ENCODE measurements at regions not wholly inside any gene's neighbourhood (a gene's known extent, or its start where the extent isn't known, plus 50 kb on each side); places are given as distances from the start of the nearest gene placed in this dataset.

DNA sequence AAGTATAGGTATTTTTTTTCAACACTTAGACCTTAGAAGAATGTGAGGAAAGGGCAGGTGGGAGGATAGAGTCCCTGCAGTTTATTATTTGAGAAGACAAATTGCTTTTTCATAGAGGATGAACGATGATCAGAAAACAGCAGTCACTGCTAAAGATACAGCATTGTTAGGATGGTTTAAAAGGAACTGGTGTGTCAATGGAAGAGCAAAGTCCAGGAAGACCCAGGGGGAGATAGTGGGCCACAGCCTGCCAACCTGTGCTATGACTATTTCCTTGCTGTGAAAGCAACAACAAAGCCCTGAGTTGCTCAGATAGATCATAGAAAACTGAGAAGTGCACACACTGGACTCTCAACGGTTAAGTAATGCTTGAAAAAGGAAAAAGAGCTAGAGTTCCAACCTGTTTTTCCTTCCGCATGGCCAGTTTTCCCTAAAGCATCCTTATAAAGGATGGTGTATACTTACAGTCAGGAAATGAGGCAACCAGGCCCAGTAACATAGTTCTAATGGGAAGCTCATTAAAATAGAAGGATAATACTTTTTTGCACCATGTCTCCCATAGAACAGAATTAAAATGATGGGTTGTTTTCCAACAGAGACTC lies 153.8 kb downstream of the CEMIP2 start:
- Mint-ChIP-seq H3K27ac (ENCODE audit: unreplicated experiment) (no peak overlapping the region), H3K27me3 (ENCODE audit: unreplicated experiment) (no peaks in the 10 kb centered on the region), H3K9me3 (ENCODE audit: unreplicated experiment) (no peaks in the 10 kb centered on the region), H3K36me3 (ENCODE audit: unreplicated experiment) (peaks cover 9% of the 10 kb centered on the region), H3K4me3 (ENCODE audit: unreplicated experiment) (no peak overlapping the region), H3K4me1 (ENCODE audit: low read depth, unreplicated experiment) (no peaks in the 10 kb centered on the region)
- no peak for TF ChIP-seq CTCF (IDR thresholded peaks at IDR 0.05; ENCODE audit: partially characterized antibody, unreplicated experiment)
- no peak for DNase-seq

GRCh38 chr9:71612889-71613288 lies 155.4 kb downstream of the CEMIP2 start:
- Mint-ChIP-seq H3K9me3 (ENCODE audit: unreplicated experiment) (no peaks in the 10 kb centered on the region), H3K36me3 (ENCODE audit: unreplicated experiment) (peaks cover 9% of the 10 kb centered on the region)

DNA sequence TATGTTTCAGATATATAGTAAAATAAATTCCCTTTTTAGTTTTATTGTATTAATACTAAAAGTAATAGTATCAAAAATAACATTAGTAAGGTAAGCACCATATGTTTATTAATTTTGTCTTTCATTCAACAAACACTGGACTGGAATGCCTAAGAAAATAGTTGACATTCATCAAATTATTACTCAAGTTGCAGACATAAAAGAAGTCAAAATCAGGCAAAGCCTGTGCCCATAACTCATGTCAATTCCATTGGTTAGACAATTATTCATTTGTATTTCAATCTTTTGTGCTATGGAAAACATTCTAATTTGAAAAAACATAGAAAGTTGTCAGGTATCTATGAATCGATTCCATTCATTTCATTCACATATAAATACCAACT lies 158.9 kb downstream of the CEMIP2 start:
- DNase-seq, result no peak
- Mint-ChIP-seq H3K27me3 (ENCODE audit: unreplicated experiment) (no peaks in the 10 kb centered on the region), H3K4me1 (ENCODE audit: low read depth, unreplicated experiment) (no peaks in the 10 kb centered on the region), H3K9me3 (ENCODE audit: unreplicated experiment) (no peaks in the 10 kb centered on the region), H3K27ac (ENCODE audit: unreplicated experiment) (no peak overlapping the region), H3K36me3 (ENCODE audit: unreplicated experiment) (peaks cover 4% of the 10 kb centered on the region), H3K4me3 (ENCODE audit: unreplicated experiment) (no peak overlapping the region)
- TF ChIP-seq CTCF (IDR thresholded peaks at IDR 0.05; ENCODE audit: partially characterized antibody, unreplicated experiment), result no peak

More at GRCh38 chr9:71612889-71613288, 155.4 kb downstream of the CEMIP2 start:
- no peak for DNase-seq
- no peak for TF ChIP-seq CTCF (IDR thresholded peaks at IDR 0.05; ENCODE audit: partially characterized antibody, unreplicated experiment)
- Mint-ChIP-seq H3K4me1 (ENCODE audit: low read depth, unreplicated experiment) (no peaks in the 10 kb centered on the region), H3K27ac (ENCODE audit: unreplicated experiment) (no peak overlapping the region), H3K27me3 (ENCODE audit: unreplicated experiment) (no peaks in the 10 kb centered on the region), H3K4me3 (ENCODE audit: unreplicated experiment) (no peak overlapping the region)

- Mint-ChIP-seq H3K4me3 (ENCODE audit: unreplicated experiment) (no peak overlapping the region), H3K27ac (ENCODE audit: unreplicated experiment) (no peak overlapping the region), H3K4me1 (ENCODE audit: low read depth, unreplicated experiment) (no peaks in the 10 kb centered on the region), H3K27me3 (ENCODE audit: unreplicated experiment) (no peaks in the 10 kb centered on the region), H3K36me3 (ENCODE audit: unreplicated experiment) (peaks cover 4% of the 10 kb centered on the region), H3K9me3 (ENCODE audit: unreplicated experiment) (no peaks in the 10 kb centered on the region)
- DNase-seq, result no peak
- TF ChIP-seq CTCF (IDR thresholded peaks at IDR 0.05; ENCODE audit: partially characterized antibody, unreplicated experiment), result no peak
Observed at GRCh38 chr9:71608825-71609447, 159.4 kb downstream of the CEMIP2 start.

DNA sequence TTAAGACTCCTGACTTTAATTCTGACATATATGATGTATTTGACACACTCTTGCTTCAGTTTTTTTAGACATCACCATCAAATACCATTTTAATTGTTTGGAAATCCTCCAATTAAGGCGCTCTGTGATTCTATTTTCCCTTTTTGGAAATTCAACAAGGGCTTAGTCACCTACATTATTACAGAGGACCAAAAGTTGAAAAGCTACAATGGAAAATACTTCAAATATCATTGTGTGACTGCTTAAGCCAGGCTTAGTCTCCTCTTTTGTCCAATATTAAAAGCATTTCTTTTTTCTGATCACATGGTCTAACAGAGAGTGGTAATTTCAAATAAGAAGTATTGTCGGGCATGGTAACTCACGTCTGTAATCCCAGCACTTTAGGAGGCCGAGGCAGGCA lies 160.3 kb downstream of the CEMIP2 start:
- Mint-ChIP-seq H3K4me3 (ENCODE audit: unreplicated experiment) (no peak overlapping the region), H3K9me3 (ENCODE audit: unreplicated experiment) (no peaks in the 10 kb centered on the region), H3K4me1 (ENCODE audit: low read depth, unreplicated experiment) (no peaks in the 10 kb centered on the region), H3K36me3 (ENCODE audit: unreplicated experiment) (peaks cover 4% of the 10 kb centered on the region), H3K27ac (ENCODE audit: unreplicated experiment) (no peak overlapping the region), H3K27me3 (ENCODE audit: unreplicated experiment) (no peaks in the 10 kb centered on the region)
- no peak for DNase-seq
- TF ChIP-seq CTCF (IDR thresholded peaks at IDR 0.05; ENCODE audit: partially characterized antibody, unreplicated experiment), result no peak
